Muscle layer of duodenum (tissue), 2 donors: ENCODE measurements at regions not wholly inside any gene's neighbourhood (a gene's known extent, or its start where the extent isn't known, plus 50 kb on each side); places are given as distances from the start of the nearest gene placed in this dataset.
A peak's percentile ranks its signal among the peaks of the same experiment; 100 is the strongest.

Experiments used
- H3K27ac ChIP-seq: one replicate; pipeline ENCODE4 v1.7.0; 2013; ENCODE audit warnings: mild to moderate bottlenecking, low read length
- H3K27me3 ChIP-seq: one replicate; pipeline ENCODE4 v1.7.0; 2013; ENCODE audit warnings: low read depth, mild to moderate bottlenecking, control low read depth, low read length
- H3K36me3 ChIP-seq, 2 donors: one replicate each; pipeline ENCODE4 v1.7.0; 2013; ENCODE audit warnings: low read length in 2 of 2, control low read depth in 1 of 2, mild to moderate bottlenecking in 1 of 2; ENCODE audit not compliant: insufficient read depth in 2 of 2, control insufficient read depth in 1 of 2
- H3K4me1 ChIP-seq, 2 donors: one replicate each; pipeline ENCODE4 v1.7.0; 2013; ENCODE audit warnings: low read length in 2 of 2, mild to moderate bottlenecking in 2 of 2, control low read depth in 1 of 2, moderate library complexity in 1 of 2; ENCODE audit not compliant: insufficient read depth in 2 of 2, control insufficient read depth in 1 of 2
- H3K4me3 ChIP-seq, 2 donors: one replicate each; pipeline ENCODE4 v1.7.0; 2013; ENCODE audit warnings: low read length in 2 of 2, low read depth in 1 of 2, mild to moderate bottlenecking in 1 of 2
- H3K9me3 ChIP-seq, 2 donors: one replicate each; pipeline ENCODE4 v1.7.0; 2013; ENCODE audit warnings: low read length in 2 of 2, control low read depth in 1 of 2, mild to moderate bottlenecking in 1 of 2; ENCODE audit not compliant: control insufficient read depth in 1 of 2
- donor health status: healthy.

DNA sequence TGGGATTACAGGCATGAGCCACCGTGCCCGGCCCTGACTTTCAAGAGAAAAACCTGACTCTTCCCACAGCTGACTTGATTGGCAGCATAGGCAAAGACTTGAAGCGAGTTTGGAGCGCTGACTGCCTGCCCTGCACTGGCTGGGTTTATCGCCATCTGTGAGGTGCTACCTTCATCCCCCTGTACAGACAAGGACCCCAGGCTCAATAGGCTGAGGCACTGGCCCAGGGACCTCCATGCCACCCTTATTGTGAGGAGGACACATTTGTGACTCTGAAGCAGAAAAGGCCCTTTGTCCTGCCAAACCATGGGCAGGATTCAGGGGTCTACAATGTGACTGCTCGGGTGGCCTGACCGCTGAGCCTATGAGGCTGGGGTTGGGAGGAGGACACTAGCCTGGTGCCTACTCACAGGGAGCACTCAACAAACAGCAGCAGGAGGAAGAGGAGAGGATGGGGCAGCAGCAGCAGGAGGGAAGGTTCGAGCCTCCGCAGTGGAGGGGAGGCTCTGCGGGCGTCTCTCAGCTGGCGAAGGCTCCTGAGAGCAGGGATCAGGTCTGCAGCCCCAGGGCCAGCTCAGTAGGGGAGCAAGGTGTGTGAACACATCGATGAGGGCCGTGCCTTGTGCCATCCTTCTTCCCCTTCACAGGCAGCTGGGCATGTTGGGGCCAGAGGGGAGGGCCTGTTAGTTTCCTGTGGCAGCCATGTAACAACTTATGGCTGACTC, 72.9 kb upstream of the WNT7B start:
- no peaks in the 10 kb centered on the region for H3K27me3 ChIP-seq
- no peak overlapping the region for H3K4me3 ChIP-seq
- H3K36me3 ChIP-seq = peaks cover 0 to 3% of the 10 kb centered on the region in 2 donors
- no peaks in the 10 kb centered on the region for H3K9me3 ChIP-seq
- peaks cover 18 to 77% of the 10 kb centered on the region in 2 donors for H3K4me1 ChIP-seq
- H3K27ac ChIP-seq = peak overlapping the region; percentile 33

DNA sequence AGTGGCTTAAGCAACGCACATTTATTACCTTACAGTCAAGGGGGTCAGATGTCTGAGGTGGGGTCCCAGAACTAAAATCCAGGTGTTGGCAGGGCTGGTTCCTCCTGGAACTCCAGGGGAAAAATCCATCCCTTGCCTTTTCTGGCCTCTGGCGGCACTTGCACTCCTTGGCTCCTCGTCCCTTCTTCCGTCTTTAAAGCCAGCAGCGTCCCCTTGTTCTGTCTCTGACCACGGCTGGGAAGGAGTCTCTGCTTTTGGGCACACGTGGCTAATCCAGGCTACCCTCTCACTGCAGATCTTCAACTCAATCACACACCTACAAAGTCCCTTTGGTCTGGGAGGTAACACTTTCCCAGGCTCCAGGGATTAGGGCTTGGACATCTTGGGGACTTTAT, 73.5 kb upstream of the WNT7B start:
- H3K27me3 ChIP-seq = no peaks in the 10 kb centered on the region
- no peak overlapping the region for H3K4me3 ChIP-seq
- peak overlapping the region; percentile 33 for H3K27ac ChIP-seq
- peaks cover 0 to 3% of the 10 kb centered on the region in 2 donors for H3K36me3 ChIP-seq
- H3K9me3 ChIP-seq = no peaks in the 10 kb centered on the region
- peaks cover 18 to 81% of the 10 kb centered on the region in 2 donors for H3K4me1 ChIP-seq

DNA sequence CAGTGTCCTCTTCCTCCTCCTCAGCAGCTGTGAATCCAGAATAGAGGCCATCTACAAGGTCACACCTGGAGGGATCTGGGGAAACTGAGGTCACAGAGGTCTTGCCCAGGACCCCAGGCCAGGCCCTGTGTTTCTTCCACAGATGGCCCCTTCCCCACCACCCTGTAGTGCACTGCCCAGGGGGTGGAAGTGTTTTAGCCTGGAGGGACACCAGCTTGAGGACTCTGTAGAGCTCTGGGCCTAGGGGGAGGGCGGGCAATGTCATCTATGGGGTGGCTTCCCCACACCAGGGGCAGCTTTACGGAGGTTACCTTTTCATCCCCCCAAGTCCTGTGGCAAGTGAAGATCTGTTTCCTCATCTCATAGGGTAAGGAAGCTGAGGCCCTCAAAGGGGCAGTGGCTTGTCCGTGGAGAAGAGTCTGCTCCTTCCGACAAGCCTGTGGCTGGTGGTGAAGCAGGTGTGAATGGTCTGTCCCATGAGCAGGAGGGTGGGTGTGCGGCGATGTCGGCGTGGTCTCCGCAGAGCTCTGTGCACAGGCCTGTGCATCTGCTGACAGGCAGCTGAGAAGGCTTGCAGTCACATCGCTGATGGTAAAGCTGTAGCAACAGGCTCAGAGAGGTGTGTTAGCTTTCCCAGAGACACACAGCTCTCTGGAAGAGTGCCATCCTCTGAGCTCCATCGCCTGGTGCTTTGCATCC, 74.1 kb upstream of the WNT7B start:
- Histone ChIP-seq H3K36me3 (peaks cover 0 to 8% of the 10 kb centered on the region in 2 donors), H3K27ac (peak overlapping the region; percentile 33), H3K9me3 (no peaks in the 10 kb centered on the region), H3K4me3 (no peak overlapping the region), H3K4me1 (peaks cover 18 to 80% of the 10 kb centered on the region in 2 donors), H3K27me3 (no peaks in the 10 kb centered on the region)

DNA sequence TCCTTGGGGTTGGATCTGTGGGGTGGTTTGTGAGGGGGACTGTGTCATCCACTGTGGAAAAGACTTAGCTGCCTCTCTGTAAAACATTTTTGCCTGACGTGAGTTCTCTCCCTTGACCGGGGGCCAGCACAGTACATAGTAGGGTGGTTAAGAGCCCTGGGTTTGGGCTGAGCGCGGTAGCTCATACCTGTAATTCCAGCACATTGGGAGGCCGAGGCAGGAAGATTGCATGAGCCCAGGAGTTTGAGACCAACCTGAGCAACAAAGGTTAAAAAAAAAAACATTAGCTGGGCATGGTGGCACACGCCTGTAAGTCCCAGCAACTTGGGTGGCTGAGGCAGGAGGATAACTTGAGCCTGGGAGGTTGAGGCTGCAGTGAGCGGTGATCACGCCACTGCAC, 74.7 kb upstream of the WNT7B start:
- Histone ChIP-seq H3K27me3 (no peaks in the 10 kb centered on the region), H3K36me3 (peaks cover 0 to 13% of the 10 kb centered on the region in 2 donors), H3K9me3 (no peaks in the 10 kb centered on the region), H3K27ac (peak overlapping the region; percentile 33), H3K4me3 (no peak overlapping the region), H3K4me1 (peaks cover 22 to 78% of the 10 kb centered on the region in 2 donors)

DNA sequence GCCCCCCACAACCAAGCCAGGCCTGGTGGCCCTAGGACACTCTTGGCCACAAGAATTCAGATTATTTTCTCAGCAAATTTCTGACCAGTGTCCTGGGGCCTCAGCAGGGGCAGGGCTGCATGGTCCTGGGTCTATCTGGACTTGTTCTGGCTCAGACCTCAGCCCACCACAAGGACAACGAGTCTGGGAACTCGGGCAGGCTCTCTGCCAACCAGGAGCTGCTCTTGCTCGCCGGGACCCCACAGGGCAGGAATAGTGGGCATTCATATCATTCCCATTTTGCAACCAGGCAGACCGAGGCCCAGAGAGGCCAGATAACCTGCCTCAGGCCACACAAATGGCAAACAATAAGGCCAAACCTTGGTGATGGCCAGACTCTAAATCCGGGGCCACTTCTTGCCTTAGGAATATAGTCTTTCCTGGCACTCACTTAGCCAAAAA, 75.4 kb upstream of the WNT7B start:
- H3K4me1 ChIP-seq = peaks cover 29 to 75% of the 10 kb centered on the region in 2 donors
- no peaks in the 10 kb centered on the region for H3K9me3 ChIP-seq
- H3K27ac ChIP-seq = peak overlapping the region; percentile 93
- peaks cover 0 to 16% of the 10 kb centered on the region in 2 donors for H3K36me3 ChIP-seq
- H3K27me3 ChIP-seq = no peaks in the 10 kb centered on the region
- H3K4me3 ChIP-seq = peak overlapping the region; percentile 66 to 74

DNA sequence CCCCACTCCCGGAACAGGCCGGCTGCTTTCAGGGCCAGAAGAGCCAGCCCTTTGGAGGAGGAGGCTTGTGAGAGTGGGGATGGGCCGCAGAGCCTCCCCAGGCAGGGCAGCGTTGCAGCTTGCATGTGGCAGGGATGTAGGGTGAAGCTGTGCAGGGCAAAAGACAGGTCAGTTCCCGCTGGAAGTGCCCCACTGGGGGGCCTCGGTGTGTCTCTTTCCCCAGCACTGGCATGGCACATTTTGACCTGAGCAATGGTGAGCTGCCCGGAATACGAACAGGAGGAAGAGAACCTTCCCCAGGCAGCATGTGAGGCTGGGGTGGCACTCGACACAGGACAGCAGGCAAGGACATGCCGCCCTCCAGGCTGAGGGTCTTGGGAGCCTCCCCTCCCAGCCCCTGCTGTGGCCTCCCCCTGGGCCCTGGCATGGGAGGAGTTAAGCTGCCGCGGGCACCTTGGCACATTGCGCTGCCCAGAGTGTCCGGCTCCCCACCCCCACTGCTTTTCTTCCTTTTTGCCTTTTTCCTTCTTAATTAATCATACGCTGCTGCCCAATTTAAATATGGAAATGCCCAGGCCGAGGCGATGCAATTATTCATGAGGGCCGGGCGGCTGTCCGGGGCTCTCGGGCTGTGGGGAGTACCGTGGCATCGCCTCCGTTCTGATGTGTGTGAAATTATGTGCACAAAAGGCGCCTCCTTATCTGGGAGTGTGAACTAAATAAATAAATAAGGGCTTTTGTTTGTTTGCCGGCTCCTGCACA, 76.0 kb upstream of the WNT7B start:
- Histone ChIP-seq H3K4me1 (peaks cover 34 to 75% of the 10 kb centered on the region in 2 donors), H3K27ac (peak overlapping the region; percentile 93), H3K9me3 (no peaks in the 10 kb centered on the region)

DNA sequence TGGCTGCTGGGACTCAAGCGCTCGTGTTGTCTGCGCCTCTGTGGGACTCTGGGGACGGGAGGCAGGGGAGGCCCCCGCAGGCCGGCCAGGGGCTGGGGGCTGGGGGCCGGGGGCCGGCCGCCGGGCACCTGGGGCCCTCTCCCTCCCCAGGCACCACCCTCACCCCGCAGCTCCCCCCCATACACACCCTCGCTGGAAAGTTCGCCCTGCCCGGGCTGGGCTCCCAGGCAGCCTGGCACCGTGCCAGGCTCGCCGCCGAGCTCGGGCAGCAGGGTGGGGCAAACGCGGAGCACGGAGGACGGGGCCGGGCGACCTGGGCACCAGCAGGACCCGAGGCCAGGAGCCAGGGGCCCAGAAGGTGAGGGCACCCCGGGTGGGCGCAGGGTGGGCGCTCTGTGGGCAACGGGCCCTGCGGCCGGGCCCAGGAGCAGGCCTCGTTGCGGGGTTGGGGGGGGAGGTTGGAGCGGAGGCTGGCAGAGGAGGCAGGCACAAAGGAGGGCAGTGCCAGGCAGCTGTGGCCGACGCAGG, 76.7 kb upstream of the WNT7B start:
- no peaks in the 10 kb centered on the region for H3K9me3 ChIP-seq
- H3K4me1 ChIP-seq = peaks cover 28 to 72% of the 10 kb centered on the region in 2 donors
- H3K27ac ChIP-seq = peak overlapping the region; percentile 93
- H3K4me3 ChIP-seq = peak overlapping the region; percentile 66 to 74
- peaks cover 0 to 20% of the 10 kb centered on the region in 2 donors for H3K36me3 ChIP-seq
- no peaks in the 10 kb centered on the region for H3K27me3 ChIP-seq

More for the DNA sequence above, 76.0 kb upstream of the WNT7B start:
- Histone ChIP-seq H3K36me3 (peaks cover 0 to 20% of the 10 kb centered on the region in 2 donors), H3K27me3 (no peaks in the 10 kb centered on the region), H3K4me3 (peak overlapping the region; percentile 66 to 74)

DNA sequence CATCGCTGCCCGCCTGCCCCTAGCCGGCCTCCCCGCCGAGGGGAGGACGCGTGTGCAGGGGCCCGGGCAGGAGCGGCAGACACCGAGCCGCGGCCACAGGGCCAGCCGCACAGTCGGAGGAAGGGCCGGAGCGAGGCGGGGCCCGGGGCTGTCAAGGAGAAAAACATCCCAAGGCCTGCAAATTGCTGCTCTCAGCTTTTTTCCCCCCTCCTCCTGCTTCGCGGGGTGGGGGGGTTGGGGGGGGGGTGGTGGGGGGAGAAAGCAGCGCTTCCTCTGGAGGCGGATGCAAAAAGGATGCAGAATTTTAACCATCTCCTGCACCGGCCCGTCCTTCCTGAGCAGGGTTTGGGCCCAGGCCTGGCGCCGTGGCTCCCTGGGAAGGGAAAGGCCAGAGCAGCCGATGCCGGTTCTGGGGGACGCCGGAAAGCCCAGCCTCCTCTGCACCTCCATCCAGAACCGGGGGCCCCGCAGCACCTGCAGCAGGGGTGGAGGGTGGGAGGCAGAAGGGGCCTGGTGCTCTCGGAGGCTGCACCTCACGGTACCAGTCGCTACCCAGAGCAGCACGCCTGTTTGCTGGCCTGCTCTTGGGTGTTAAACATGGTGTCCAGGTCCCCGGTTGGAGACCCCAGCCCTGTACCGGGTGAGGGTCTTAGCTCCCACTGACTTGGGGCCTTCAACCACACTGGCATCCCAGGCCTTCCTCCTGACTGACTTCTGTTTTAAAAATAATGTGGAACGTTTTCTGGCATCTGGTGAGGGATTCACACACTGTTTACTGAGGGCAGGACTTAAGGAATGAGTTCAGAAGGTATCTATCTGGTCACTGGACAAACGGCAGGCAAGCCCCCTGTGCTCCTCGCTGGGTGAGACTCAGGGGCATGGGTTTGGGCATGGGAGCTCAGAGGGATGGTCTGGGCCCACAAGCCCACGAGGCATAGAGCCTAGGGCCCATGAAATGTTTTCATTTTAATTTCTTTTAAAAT, 77.4 kb upstream of the WNT7B start:
- H3K4me1 ChIP-seq = peaks cover 28 to 74% of the 10 kb centered on the region in 2 donors
- peak overlapping the region; percentile 69 to 74 for H3K4me3 ChIP-seq
- H3K36me3 ChIP-seq = peaks cover 0 to 20% of the 10 kb centered on the region in 2 donors
- H3K27me3 ChIP-seq = no peaks in the 10 kb centered on the region
- H3K27ac ChIP-seq = peak overlapping the region; percentile 90
- H3K9me3 ChIP-seq = no peaks in the 10 kb centered on the region

DNA sequence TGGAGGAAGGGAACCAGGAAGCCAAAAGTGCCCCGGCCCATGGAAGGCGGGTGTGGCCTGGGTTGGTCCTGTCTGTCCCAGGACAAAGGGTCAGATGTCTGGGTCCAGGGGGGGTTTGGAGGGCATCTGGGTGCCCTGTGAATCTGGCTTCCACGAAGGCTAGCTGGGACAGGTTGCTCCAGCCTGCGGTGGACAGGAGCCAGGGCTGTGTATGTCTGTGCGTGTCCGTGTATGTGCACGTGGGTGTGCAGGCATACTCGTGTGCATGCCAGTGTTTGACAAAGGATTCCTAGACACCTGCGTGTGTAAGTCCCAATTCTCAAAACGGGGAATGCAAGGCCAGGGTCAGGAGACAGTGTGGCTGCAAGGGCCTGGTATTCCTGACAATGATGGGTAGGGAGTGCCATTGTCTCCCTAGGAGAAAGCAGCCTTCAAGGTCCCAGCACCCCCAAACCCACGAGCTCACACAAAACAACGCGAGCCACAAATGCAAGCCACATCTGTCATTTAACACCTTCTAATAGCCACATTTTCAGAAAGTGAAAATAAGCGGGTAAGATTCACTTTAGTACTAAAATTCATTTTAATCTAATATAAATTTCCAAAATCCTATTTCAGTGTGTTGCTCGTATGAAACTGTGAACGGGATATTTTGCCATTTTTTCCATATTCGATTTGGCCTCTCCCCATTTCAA, 78.4 kb upstream of the WNT7B start:
- H3K27ac ChIP-seq = peak overlapping the region; percentile 90
- H3K9me3 ChIP-seq = no peaks in the 10 kb centered on the region
- peaks cover 0 to 20% of the 10 kb centered on the region in 2 donors for H3K36me3 ChIP-seq
- peak overlapping the region; percentile 69 to 74 for H3K4me3 ChIP-seq
- H3K27me3 ChIP-seq = no peaks in the 10 kb centered on the region
- H3K4me1 ChIP-seq = peaks cover 28 to 71% of the 10 kb centered on the region in 2 donors
